Stimulated activated CD8-positive, alpha-beta memory T cell treated with anti-CD3 and anti-CD28 coated beads, Interleukin-12 subunit alpha, Interleukin-12 subunit beta, amount 100 ng/mL, for 24 hours (primary cell): ENCODE measurements at regions not wholly inside any gene's neighbourhood (a gene's known extent, or its start where the extent isn't known, plus 50 kb on each side); places are given as distances from the start of the nearest gene placed in this dataset.

ENCODE experiments used
- DNase-seq: peaks from one replicate; pipeline ENCODE4 v3.0.0-alpha.2; 2020; ENCODE audit errors: extremely low read depth

DNA sequence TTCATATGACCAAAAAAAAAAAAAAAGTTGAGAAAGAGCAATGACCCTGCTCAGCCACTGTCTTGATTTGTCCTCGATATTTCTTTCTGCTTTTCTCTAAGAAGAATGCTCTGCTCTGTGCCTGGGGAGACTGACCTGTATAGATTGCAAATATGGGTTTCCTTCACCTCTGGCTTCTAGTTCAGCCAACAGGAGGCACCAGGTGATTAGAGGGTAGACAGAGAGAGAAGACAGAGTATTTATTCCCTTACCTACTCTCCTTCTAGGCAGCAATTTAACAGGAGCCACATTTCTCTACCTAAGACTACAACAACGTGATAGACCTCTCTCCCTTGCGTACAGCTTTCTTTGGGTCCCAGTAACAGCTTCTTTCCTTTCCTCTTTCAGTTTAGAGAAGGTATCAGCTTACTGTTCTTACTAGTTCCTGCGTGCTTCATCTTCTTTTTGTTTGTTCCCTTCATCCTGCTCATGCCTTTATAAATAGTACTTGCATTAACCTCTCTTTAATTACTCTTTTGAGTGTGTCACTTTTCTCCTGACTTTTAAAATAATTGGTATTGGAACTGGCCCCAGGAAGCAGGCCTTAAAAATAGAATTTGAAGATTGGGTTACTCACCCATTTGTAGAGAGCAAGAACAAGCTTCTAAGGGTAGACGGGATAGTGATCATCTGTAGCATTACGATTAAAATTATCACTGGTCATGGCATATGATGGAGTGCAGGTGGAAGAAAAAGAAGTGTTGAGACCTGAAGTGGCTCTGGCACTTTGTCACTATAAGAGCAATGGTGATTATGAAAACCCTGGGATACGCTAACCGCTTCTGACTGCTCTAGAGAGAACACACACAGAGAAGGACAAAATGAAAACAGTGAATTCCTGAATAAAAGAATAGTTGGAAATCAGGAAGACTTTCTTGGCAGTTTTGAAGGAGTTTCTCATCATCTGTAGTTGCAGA lies 161.2 kb upstream of the FSTL4 start:
- DNase-seq: no peak

DNA sequence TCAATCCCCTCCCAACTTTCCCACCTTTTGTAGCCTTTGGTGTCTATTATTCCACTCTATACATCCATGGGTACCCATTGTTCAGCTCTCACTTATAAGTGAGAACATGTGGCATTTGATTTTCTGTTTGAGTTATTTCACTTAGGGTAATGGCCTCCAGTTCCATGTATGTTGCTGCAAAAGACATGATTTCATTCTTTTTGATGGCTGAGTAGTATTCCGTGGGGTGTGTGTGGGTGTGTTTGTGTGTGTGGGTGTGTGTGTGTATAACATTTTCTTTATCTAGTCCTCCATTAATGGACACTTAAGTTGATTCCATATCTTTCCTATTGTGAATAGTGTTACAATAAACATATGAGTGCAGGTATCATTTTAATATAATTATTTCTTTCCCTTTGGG lies 157.5 kb upstream of the FSTL4 start:
- DNase-seq: no peak

DNA sequence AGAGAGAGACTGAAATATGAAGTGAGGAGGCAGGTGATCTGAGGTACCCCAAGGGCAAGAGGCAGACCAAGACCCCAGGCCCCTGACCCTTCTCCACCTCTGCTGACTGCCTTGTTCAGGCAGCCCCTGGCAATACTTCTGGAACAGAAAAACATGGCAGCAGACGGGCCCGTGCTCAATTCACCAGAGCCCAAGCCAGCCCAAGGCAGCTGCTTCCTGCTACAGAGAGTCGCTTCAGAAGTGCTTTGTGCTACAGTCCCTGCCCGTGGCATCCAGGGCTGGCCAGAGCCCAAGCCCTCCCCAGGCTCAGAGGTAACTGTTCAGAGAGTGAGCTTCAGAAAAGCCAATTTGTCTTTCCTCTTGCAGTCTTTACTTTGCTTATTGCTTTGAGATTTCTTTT lies 151.4 kb upstream of the FSTL4 start:
- DNase-seq: no peak

DNA sequence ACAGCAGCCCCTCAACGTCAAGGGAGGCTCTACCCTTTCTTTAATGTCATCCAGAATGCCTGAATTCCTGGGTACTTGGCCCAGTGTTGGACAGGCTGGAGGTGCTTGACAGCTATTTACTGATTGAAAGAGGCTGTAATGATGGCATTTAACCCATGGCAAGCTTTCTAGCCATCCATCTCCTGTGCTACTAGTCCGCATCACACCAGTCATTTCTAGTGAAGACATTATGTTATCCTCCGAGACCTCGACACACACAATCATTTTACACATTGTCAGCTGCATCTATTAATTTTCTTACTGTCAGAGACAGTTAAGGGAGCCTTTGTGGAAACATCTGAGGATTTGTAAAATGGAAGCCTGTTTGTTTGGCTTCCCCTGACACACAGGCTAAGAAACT lies 149.3 kb upstream of the FSTL4 start:
- DNase-seq: no peak

DNA sequence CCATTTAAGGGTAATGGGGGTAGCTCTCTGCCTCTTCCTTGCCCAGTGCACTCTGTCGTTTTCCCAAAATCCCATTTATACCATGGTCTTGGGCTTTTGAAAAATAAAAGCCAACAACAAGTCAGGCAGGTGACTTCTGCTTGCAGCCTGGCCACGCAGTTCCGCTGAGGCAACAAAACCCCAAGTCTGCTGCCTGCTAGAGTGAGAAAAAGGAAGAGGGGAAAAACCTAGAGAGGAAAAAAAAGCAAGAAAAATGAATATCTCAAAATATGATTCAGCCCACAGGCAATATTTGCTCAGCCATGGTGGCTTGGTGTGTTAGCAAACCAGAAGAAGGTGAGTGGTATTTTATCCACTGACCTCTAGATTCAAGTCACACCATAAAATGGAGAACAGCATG lies 148.2 kb upstream of the FSTL4 start:
- DNase-seq: no peak

DNA sequence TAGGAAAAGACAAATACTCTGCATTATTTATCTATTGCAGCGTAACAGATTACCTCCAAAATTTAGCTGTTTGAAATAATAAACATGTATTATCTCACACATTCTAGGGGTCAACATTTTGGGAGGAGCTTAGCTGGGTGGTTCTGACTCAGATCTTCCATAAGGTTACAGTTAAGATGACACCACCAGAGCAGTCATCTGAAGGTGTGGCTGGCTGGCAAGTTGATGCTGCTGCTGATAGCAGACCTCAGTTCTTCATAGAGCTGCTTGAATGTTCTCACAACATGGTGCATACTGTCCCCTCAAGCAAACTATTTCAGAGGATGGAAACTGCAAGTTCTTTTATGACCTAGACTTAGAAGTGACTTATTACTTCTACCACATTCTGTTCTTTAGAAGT lies 146.3 kb upstream of the FSTL4 start:
- DNase-seq: no peak

DNA sequence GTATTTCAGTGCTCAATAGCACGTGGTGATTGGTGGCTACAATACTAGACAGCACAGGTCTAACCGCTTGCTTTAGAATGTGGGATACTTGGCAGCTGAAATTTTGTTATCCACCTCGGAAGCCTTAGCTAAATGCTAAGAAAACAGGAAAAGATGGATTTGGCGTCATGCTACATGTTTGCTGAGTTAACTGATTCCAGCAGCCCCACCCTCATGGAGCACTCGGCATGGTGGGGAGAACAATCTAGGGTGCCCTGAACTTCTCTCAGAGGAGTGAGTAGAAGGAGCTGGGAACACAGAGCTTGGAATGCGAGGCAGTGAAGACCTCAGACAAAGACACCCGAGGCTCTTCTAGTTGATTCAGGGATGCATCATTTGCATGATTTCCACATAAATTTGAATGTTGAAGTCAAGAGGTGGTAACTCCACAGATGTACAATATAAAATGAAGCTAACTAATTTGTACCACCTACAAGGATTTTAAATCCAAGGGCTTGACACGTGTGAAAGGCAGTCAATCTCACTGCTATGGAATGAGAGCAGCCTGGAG lies 145.1 kb upstream of the FSTL4 start:
- DNase-seq: no peak

DNA sequence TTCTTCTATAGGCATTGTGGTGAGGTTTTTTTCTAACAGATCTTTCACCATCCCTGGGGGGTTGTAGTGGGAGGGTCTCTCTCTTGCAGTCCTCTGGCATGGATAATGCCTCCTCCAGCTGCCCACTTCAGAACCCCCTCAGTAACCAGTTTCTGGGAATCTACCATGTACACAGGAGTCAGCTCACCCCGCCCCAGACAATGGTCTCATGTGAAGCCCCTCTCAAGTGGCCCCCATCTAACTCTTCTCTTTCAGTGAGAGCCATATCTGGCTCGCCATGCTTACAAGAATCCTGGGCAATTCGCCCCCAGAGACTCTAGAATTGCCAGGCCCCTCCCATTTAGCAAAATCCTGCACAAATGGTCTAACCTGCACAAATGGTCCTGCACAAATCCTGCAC lies 144.4 kb upstream of the FSTL4 start:
- DNase-seq: no peak

DNA sequence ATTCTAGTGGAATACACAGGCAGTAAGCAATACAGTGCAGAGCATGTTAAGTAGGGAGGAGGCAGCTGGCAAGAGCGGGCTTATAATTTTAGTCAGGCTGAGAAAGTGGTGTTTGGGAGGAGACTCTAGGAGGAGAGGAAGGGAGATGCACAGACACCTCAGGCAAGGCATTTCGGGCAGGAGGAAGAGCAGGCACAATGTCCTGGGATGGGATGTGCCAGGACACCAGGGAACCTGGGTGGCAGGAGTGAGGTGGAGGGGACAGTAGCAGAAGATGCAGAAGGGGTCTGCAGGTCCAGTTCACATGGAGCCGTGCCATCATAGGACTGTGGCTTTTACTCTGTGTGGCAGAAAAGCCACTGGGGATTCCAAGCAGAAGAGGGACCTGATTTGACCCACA lies 143.7 kb upstream of the FSTL4 start:
- DNase-seq: no peak

DNA sequence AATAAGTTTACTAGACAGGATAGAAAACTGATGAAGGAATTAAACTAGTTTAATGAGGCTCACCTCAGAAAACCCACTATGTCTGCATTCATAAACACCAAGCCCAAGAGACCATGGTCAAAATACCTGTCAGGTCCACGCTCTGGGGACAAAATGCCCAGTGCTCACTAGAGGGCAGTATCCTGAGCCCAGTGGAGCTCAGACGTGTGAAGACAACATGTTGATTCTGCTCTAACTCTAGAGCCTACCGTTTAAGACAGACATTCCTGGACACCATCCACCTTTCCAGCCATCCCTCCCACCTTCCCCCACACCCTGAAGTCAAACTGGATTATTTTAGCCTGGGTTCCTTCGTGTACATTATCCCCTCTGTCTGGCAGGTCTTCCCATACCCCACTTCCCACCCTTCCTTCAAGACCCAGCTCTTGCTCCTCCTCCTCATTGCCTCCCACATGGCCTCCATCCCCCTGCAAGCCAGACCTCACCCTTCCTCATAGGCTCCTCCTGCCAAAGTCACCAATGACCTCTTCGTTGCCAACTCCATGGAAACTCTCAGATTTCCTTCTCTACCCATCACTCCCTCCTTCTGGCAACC lies 142.3 kb upstream of the FSTL4 start:
- DNase-seq: no peak

DNA sequence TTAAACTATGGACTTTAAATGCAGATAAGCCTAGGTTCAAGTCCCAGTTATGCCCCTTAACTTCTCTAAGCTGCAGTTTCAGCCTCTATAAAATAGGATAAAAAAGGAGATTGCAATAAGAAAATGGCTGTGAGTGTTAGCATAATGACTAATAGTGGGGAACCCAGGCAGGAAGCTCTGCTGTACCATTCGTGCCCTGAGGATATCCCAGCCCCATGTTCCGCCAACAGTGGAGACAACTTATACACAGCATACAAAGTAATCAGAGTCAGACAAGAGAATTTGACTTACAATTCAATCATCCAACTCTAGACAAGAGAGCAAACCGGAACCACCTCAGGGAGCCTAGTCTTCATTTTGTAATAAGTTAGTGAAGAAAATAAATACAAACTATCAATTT lies 141.5 kb upstream of the FSTL4 start:
- no peak for DNase-seq

DNA sequence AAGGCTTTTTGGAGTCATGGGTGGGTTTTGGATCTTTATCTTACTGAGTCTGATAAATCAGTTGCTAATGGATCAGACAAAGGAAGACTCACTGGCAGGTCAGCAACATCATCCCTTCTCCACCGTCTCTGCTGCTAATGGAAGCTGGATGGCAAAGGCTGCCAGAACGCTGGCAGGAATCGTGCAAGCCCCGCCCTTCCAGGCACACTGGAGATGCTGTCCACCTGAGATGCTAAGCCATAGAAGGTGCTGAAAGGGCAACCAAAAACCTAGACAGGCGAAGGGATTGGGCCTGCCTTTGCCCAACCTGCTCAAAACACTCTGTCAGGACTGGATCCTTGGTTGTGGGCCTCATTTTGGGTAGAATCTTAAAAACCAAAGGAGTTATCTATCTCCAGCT lies 139.5 kb upstream of the FSTL4 start:
- DNase-seq: no peak

DNA sequence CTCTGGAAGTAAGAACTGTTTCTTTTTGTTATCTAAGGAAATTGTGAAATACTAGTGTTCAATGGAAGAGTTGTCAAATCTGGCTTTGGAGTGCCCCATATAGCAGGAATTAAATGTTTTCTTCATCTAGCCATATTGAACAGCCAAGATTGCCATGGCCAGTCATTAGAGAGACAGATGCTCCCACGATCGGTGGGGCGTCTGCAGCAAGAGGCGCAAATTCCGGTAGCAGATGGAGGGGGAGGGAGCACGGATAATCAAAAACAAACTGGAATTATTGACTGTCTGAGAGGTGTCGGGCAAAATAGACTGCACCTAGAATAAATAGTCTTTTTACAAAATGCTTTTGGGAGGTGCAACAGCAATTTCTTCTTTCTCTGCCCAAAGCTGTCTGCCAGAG lies 139.1 kb upstream of the FSTL4 start:
- DNase-seq: no peak

DNA sequence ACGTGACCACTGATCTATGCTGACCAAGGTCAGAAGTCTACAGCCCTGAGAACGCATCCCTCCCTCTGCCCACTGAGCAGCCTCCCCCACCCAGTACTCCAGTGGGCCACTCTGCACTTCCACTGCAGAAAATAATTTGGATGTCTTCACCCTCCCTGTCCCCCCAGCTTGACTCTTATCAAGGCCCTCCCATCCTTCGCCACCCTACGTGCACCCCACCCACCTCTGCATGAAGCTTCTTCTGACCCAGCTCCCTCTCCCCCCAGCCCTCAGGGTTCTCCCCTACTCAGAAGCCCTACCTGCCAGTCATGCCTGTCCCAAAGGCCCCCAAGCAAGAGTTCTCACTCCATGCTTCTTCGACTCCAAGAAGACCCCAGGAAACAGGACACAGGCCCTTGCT lies 138.5 kb upstream of the FSTL4 start:
- no peak for DNase-seq

DNA sequence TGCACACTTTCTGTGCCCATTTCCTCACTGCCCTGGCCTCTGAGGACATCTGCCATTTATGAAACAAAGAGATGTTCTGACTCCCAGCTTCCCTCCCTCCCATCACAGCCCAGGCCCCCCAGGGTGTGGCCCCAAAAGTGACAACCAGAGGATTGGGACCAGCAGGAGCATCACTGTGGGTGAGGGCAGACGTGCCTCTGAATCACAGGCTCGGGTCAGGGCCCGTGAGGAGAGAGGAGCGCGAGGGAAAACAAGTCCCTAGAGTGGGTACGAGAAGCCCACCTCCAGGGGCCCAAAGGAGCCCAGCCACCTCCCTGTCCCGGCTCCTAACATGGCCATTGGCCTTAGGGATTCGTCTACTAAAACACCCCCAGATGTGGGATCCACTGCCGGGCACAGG lies 138.0 kb upstream of the FSTL4 start:
- DNase-seq: no peak

DNA sequence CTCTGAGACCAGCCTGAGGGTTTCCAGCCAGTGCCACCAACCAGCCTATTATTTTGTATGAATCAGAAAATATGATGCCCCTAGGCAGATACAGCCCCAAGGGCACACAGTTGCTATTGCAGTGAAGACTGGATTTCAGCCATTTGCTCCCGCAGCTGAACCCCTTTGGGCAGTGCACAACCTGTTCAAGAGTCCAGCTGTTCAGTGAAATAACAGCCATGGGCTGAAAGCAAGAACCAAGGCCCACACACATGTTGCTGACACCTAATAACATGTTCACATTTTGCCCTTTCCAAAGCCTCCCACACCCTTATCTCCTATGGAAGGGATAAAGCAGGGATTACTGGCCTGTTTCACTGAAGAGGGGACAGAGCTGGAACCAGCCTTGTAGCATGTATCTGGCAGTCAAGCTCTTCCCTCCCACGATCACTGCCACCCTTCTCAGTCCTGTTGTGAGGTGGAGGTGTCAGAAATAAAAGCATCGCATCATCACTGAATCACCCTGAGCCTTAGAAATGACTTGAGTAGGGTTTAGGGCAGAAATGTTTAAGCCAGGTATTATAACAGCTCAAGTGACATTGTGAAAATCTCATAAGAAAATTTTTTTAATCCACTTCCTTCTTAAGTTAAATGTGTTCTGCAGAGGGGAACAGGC lies 137.1 kb upstream of the FSTL4 start:
- DNase-seq: no peak

DNA sequence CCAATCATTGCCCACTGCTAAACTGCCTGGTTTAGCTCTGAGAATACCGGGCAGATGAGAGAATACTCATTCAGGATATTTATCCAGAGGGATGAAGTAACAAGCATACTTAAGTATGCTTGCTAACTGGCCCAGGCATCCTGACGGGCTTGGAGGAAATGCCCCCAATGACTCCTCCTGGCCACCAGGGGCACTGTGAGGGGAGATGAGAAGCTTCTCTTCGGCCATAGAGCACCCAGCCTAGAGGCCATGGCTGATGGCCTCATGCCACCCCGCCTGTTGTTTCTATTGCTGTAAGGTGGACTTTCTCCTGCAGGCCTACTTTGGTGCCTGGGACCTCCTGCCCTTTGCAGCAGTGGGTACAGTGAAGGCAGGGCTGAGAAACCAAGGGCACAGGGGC lies 134.5 kb upstream of the FSTL4 start:
- DNase-seq: no peak

DNA sequence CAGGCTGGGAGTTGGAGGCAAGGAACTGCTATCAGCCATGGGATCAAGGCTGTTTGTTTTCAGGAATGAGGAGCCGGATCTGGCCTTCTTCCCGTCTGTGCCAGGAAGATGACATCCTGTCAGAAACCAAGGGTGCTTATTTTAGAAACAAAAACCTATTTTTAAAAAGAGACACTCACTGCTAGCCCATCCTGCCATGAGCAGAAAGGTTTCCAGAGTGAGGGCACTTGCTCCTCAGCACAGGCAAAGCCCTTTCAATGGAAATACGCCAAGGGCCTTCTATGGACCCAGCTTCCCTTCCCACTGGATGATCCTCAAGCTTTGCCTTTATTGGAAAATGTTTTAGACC lies 132.6 kb upstream of the FSTL4 start:
- no peak for DNase-seq

DNA sequence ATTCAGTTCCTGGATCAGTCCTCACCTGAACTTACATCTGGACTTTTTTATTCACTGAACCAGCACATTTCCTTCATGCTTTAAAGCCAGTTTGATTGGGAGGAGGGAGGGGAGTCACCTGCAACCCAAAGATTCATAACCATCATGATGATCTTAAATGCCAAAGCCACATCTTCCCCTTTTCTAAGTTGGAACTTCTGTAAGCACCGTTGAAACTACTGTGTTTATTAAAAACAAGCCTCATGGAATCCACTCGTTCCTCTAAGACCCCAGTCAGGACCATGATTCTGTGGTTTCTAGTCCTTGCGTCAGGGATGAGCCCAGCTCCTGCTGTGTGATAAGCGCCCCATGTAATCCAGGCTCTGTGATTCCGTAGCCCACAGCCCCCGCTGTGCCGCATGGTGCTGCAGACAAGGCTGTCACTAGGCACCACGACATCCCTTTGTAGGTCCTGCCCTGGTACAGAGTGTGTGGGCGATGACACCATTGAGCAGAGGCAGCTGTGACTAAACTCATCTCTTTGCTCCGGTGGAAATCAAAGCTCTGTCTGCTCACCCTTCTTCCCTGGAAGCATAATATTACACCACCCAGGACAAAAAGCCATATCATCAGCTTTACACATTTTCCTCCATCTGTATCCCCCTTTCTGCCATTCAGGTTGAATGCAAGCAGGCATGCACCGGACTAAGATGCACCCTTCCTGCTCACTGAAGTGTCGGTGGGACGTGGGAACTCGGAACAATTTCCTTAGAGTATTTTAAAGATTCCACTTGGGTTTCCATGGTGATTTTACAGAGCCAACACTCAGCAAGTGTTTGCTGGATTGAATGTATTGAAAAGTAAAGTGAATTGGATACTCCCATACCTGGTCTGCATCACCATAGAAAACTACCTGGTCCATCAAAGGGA lies 132.0 kb upstream of the FSTL4 start:
- DNase-seq: no peak

DNA sequence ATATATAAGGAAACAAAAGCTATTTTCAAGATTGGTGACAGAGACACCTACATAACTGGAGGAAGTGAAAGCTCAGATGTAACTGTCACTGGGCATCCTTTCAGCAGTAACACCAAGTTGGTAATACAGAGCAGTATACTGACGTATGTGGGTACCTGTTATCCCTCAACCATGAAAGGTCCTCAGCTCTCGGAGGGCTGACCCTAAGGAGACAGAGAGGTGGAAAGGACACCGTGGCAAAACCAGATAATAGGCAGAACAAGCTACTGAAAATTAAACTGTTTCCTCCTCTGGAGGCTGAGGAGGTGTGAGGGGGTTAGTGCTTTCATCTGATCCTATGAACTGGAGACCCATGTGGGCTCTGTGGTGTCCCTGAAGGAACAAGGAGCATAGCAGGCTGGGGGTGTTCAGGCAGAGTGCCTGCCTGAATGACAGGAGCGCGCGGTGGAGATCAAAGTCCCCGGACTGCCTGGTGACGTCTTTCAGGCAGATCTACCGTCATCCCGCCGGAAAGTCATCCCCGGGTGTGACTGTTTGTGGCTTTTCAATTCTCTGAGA lies 130.2 kb upstream of the FSTL4 start:
- DNase-seq: no peak

DNA sequence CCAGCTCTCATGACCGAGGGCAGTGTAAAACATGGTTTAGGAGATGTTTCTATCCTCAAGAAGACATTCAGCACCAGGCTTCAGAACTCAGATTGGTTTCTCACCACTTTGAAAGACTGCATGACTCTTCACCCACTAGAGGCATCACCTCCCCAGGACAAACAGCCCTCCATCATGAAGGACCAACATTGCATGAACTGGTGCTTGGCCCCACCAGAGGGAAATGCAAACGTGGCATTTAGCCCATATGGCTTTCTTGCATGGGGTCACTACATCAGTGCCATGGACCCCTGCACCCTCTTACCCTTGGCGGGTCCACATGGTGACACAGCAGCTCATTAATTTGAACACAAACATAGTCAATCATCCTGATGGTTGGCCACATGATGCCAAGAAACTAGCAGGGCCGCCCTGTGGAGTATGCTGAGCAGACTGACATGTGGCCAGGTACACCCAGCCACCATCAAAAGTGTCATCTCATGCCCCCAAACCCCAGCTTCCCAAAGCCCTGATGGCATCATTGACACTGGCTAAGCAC lies 129.5 kb upstream of the FSTL4 start:
- no peak for DNase-seq
